SK-N-MC (cell line): ENCODE measurements at regions not wholly inside any gene's neighbourhood (a gene's known extent, or its start where the extent isn't known, plus 50 kb on each side); places are given as distances from the start of the nearest gene placed in this dataset.
"Not testable (repeated sequence)": the region's sequence is repeated elsewhere in the genome, so short reads cannot be mapped to it uniquely, and the experiment has no call there.

Experiments used
- DNase-seq: peaks from one replicate; pipeline ENCODE4 v3.0.0-alpha.2; 2011; ENCODE audit warnings: low read depth, low spot score
- H3K27ac ChIP-seq: fragments of 200-600 bp; sonication (generic); 2 replicates; pipeline ENCODE4 v1.5.1; 2016; ENCODE audit warnings: mixed run types
- H3K36me3 ChIP-seq: fragments of 200-600 bp; sonication (generic); 2 replicates; pipeline ENCODE4 v1.6.1; 2017; ENCODE audit warnings: antibody characterized with exemption, low read length, mixed read lengths; ENCODE audit not compliant: insufficient read depth
- H3K4me3 ChIP-seq: fragments of 200-600 bp; sonication (generic); 2 replicates; pipeline ENCODE4 v1.5.1; 2016
- H3K9ac ChIP-seq: fragments of 200-600 bp; sonication (generic); 2 replicates; pipeline ENCODE4 v1.8.0; 2017; ENCODE audit warnings: mixed run types, mixed read lengths; ENCODE audit not compliant: insufficient read length
- H3K9me3 ChIP-seq: fragments of 200-600 bp; sonication (generic); 2 replicates; pipeline ENCODE4 v1.6.1; 2017; ENCODE audit warnings: low read depth, mild to moderate bottlenecking, antibody characterized with exemption, low read length, moderate library complexity, mixed read lengths
- EZH2 ChIP-seq: fragments of 200-600 bp; sonication (generic); IDR thresholded peaks from one replicate; pipeline ENCODE4 v1.6.1; 2017; ENCODE audit warnings: antibody characterized with exemption
- FOXP2 ChIP-seq: optimal IDR thresholded peaks from 2 replicates; pipeline ENCODE3; 2011; ENCODE audit warnings: mild to moderate bottlenecking, moderate library complexity; ENCODE audit not compliant: insufficient read depth; ENCODE audit errors: extremely low read length, control extremely low read depth
- POLR2AphosphoS5 ChIP-seq: IDR thresholded peaks from 2 replicates; pipeline ENCODE4 v1.6.1; 2012; ENCODE audit warnings: mild to moderate bottlenecking, low read depth, low read length, borderline replicate concordance

GRCh38 chr7:153939177-153939576 lies 113.0 kb upstream of the DPP6 start:
- no peaks in the 10 kb centered on the region for H3K36me3 ChIP-seq
- no peak for DNase-seq
- no peak overlapping the region for H3K9ac ChIP-seq
- H3K4me3 ChIP-seq: no peak overlapping the region
- no peak overlapping the region for H3K27ac ChIP-seq
- TF ChIP-seq POLR2AphosphoS5: no peak
- no peak for TF ChIP-seq EZH2
- no peak for TF ChIP-seq FOXP2
- no peaks in the 10 kb centered on the region for H3K9me3 ChIP-seq

- Histone ChIP-seq H3K27ac (no peak overlapping the region), H3K36me3 (no peaks in the 10 kb centered on the region), H3K9ac (no peak overlapping the region), H3K4me3 (no peak overlapping the region), H3K9me3 (no peaks in the 10 kb centered on the region)
- DNase-seq: no peak
- no peak for TF ChIP-seq POLR2AphosphoS5
- TF ChIP-seq FOXP2: no peak
Measured at GRCh38 chr7:153939654-153940053, 112.5 kb upstream of the DPP6 start.

- Histone ChIP-seq H3K36me3 (no peaks in the 10 kb centered on the region), H3K27ac (no peak overlapping the region), H3K9ac (no peak overlapping the region), H3K9me3 (no peaks in the 10 kb centered on the region), H3K4me3 (no peak overlapping the region)
- no peak for DNase-seq
- TF ChIP-seq POLR2AphosphoS5: no peak
- TF ChIP-seq FOXP2: no peak
- TF ChIP-seq EZH2: no peak
Measured at GRCh38 chr7:153941061-153941460, 111.1 kb upstream of the DPP6 start.

GRCh38 chr7:153942036-153942435 lies 110.2 kb upstream of the DPP6 start:
- DNase-seq: no peak
- TF ChIP-seq EZH2: no peak
- TF ChIP-seq FOXP2: no peak
- no peak for TF ChIP-seq POLR2AphosphoS5
- Histone ChIP-seq H3K27ac (no peak overlapping the region), H3K4me3 (no peak overlapping the region), H3K9ac (no peak overlapping the region), H3K36me3 (no peaks in the 10 kb centered on the region), H3K9me3 (no peaks in the 10 kb centered on the region)

- Histone ChIP-seq H3K27ac (no peak overlapping the region), H3K9me3 (no peaks in the 10 kb centered on the region), H3K36me3 (no peaks in the 10 kb centered on the region), H3K9ac (no peak overlapping the region), H3K4me3 (no peak overlapping the region)
- DNase-seq: no peak
- TF ChIP-seq EZH2: no peak
- TF ChIP-seq POLR2AphosphoS5: no peak
- no peak for TF ChIP-seq FOXP2
Measured at GRCh38 chr7:153943457-153943856, 108.7 kb upstream of the DPP6 start.

- Histone ChIP-seq H3K9ac (no peak overlapping the region), H3K4me3 (no peak overlapping the region), H3K27ac (no peak overlapping the region), H3K9me3 (no peaks in the 10 kb centered on the region), H3K36me3 (no peaks in the 10 kb centered on the region)
- no peak for TF ChIP-seq EZH2
- TF ChIP-seq POLR2AphosphoS5: no peak
- TF ChIP-seq FOXP2: no peak
- DNase-seq: no peak
Measured at GRCh38 chr7:153943861-153944260, 108.3 kb upstream of the DPP6 start.

GRCh38 chr7:153948060-153948459 lies 104.1 kb upstream of the DPP6 start:
- Histone ChIP-seq H3K9ac (no peak overlapping the region), H3K27ac (no peak overlapping the region), H3K4me3 (no peak overlapping the region), H3K36me3 (no peaks in the 10 kb centered on the region), H3K9me3 (no peaks in the 10 kb centered on the region)
- no peak for TF ChIP-seq EZH2
- DNase-seq: no peak

GRCh38 chr7:153951316-153951715 lies 100.9 kb upstream of the DPP6 start:
- Histone ChIP-seq H3K9ac (no peak overlapping the region), H3K4me3 (no peak overlapping the region), H3K27ac (no peak overlapping the region), H3K9me3 (no peaks in the 10 kb centered on the region), H3K36me3 (no peaks in the 10 kb centered on the region)
- DNase-seq: no peak
- TF ChIP-seq FOXP2 (no peak), EZH2 (no peak), POLR2AphosphoS5 (no peak)

GRCh38 chr7:153954477-153954876 lies 97.7 kb upstream of the DPP6 start:
- Histone ChIP-seq H3K9ac (no peak overlapping the region), H3K9me3 (no peaks in the 10 kb centered on the region), H3K27ac (no peak overlapping the region), H3K36me3 (no peaks in the 10 kb centered on the region), H3K4me3 (no peak overlapping the region)
- TF ChIP-seq EZH2 (no peak), FOXP2 (no peak)
- no peak for DNase-seq

GRCh38 chr7:153957677-153958076 lies 94.5 kb upstream of the DPP6 start:
- not testable (repeated sequence) for DNase-seq, H3K9me3 ChIP-seq, H3K36me3 ChIP-seq, H3K4me3 ChIP-seq, H3K9ac ChIP-seq, H3K27ac ChIP-seq

GRCh38 chr7:153958381-153958780 lies 93.8 kb upstream of the DPP6 start:
- not testable (repeated sequence) for H3K9ac ChIP-seq, H3K9me3 ChIP-seq, H3K4me3 ChIP-seq, H3K36me3 ChIP-seq, DNase-seq, H3K27ac ChIP-seq

- not testable (repeated sequence) for H3K36me3 ChIP-seq, DNase-seq, H3K27ac ChIP-seq, H3K9ac ChIP-seq, H3K9me3 ChIP-seq, H3K4me3 ChIP-seq
Measured at GRCh38 chr7:153958789-153959188, 93.4 kb upstream of the DPP6 start.

GRCh38 chr7:153964481-153965112 lies 87.6 kb upstream of the DPP6 start:
- H3K9ac ChIP-seq, H3K9me3 ChIP-seq, DNase-seq, H3K36me3 ChIP-seq, H3K27ac ChIP-seq, H3K4me3 ChIP-seq: not testable (repeated sequence)

GRCh38 chr7:153969016-153969415 lies 83.2 kb upstream of the DPP6 start:
- H3K27ac ChIP-seq, H3K4me3 ChIP-seq, H3K36me3 ChIP-seq, DNase-seq, H3K9me3 ChIP-seq, H3K9ac ChIP-seq: not testable (repeated sequence)
